ENCODE measurements at regions not wholly inside any gene's neighbourhood (a gene's known extent, or its start where the extent isn't known, plus 50 kb on each side); places are given as distances from the start of the nearest gene placed in this dataset.

DNA sequence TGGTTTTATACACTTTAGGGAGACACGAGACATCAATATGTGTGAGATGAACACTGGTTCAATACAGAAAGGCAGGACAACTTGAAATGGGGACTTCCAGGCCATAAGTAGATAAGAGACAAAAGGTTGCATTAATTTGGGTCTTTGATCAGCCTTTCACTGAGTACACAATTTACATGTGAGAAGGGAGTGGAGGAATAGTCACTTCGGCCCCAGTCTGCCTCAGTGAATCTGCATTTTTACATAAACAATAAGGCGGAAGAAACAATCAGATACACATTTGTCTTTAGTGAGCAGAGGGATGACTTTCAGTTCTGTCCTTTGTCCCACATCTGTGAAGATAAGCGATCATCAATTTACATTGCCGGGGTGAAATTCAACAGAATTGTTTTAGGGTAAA lies 104.3 kb upstream of the ARL4C start:
- intact Hi-C loops (cut with DNase I): no loop called here
- no peak for DNase-seq (ENCODE audit: missing footprints)
- ATAC-seq: no peak

DNA sequence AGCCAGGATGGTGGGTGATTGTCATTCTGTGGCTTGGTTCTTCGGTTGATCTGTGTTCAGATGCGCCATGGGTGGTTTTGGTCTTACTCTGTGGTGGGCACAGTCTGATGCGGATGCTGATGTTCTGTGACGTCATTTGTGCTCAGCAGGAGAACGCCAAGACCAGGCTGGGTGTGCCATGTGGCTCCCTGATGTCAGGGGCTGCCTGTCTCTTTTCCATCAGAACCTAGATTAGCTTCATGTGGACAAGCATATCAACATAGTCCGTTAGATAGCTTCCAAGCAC lies 100.6 kb upstream of the ARL4C start:
- intact Hi-C loops (cut with DNase I): no loop called here
- DNase-seq (ENCODE audit: missing footprints) (no peak), ATAC-seq (no peak)

DNA sequence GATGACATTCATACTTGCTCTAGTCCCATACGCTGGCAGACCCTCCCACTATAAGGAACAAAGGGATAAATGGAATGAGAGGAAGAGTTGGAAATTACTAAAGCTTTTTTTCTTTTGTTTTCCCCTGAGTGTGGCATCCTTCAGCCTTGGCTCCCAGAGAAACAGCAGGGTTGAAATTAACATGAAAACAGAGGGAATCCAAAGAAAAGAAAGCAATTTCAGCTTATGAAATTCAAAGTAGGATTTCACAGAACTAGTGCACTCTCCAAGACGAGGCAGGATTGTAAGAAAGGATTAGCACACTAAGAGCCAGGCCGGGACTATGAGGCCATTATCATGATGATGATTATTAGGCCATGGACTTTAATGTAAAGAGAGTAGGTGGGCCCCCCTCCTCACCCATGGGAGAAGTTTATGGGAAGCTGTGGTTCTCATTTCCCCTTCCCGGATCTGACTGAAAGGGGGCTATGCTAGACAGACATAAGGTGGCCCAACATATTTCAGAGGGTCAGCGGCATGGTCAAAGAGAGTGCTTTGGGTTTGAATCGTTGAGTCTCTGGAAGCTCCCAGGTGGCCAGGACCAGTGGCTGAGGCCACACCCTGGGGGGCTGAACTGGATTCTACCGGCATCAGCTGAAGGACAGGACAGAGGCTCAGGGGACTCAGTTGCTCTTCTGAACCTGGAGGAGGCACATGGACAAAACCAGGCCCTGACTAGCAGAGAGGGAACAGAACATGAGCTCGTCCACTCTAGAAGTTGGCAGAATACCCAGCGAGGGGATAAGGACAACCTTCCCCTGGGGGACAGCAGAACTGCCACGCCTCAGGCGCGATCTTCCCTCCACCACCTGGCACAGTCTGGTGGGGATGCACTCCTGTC lies 100.1 kb upstream of the ARL4C start:
- intact Hi-C loops (cut with DNase I): no loop called here
- DNase-seq (ENCODE audit: missing footprints) (no peak), ATAC-seq (no peak)

DNA sequence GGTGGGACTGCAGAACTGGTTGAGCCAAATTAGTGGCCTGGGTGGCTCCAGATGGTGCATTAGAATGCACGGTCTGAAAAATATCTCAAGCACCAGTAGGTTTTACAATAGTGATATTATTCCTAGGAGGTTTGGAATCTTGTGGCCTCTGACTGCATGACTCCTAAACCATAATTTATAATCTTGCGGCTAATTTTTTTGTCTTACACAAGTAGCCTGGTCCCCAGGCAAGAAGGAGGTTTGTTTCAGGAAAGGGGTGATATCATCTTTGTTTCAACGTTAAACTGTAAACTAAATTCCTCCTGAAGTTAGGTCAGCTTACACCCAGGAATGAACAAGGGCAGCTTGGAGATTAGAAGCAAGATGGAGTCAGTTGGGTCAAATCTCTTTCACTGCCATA lies 98.9 kb upstream of the ARL4C start:
- DNase-seq (ENCODE audit: missing footprints): no peak
- intact Hi-C loops (cut with DNase I): no loop called here
- no peak for ATAC-seq

DNA sequence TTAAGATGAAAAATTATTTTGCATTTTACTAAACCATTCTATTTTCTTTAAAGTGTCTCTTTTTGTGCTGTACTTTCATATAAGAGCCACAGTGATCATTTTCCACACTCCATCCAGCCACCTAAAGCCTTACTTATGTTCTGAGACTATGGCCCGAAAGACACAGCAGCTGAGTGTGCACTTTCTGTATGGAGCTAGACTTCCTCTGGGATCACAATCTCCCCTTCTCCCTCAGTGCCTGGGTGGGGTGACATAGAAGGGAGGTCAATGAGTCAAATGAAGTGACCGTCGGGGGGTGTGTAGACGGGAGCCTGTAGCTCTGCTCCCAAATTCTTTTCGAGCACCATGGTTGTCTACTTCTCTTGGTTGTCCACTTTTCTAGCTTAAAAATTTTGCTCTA lies 97.8 kb upstream of the ARL4C start:
- intact Hi-C loops (cut with DNase I): no loop called here
- no peak for ATAC-seq
- no peak for DNase-seq (ENCODE audit: missing footprints)

DNA sequence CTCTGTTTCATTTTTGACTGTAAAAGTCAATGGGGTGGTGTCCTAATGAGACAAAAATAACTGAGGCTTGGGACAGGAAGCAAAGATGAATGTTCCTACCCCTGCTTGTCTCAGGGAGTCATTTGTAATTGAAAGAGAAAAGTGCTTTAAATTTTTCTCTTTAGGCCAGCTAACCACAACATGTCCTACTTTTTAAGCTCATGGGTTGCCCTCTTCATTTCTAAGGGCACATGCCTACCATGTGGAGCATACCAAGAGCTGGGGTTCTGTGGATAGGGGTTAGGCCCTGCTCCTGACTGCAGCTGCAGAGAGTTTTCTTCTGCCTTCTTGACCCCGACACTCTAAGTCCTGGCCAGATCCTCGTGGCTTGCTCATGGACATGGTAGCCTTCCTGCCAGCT lies 96.8 kb upstream of the ARL4C start:
- DNase-seq (ENCODE audit: missing footprints) (no peak), ATAC-seq (no peak)
- intact Hi-C loops (cut with DNase I): no loop called here

DNA sequence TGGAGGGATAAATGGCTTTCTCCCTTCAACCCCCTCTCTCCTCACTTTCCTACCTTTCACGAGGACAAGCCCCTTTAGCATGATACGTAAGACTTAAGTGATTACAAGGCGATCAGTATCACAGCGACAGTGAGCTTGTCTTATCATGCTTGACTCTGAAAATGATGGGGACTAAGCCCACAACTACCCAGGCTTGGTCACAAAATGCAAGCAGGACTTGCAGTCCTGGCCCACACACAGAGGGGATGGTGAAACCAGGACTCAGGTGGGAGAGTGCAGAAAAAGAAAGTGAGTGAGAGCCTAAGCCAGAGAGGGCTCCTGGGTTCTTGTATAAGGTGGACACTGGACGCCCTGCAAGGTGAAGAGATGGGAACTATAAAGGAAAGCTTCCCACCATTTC lies 95.7 kb upstream of the ARL4C start:
- no peak for ATAC-seq
- no peak for DNase-seq (ENCODE audit: missing footprints)
- intact Hi-C loops (cut with DNase I): no loop called here

DNA sequence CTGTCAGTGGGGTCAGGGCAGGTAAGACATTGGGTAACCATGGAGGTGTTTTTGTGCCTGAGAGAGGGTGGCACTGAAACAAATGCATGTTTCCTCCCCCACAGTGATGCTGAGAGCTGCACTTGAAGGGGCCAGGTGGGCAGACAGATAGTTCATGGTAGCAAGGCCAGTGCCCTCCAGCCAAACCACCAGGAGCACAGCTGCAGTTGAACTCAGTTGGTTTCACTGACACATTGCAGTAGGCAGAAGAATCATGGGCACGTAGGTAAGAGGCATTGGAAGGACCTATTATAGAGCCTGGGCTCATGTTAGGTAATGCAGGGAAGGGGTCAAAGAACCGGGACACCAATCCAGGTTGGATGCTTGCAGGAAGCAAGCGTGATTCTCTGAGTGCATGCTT lies 93.2 kb upstream of the ARL4C start:
- DNase-seq (ENCODE audit: missing footprints): no peak
- intact Hi-C loops (cut with DNase I): no loop called here
- ATAC-seq: no peak

DNA sequence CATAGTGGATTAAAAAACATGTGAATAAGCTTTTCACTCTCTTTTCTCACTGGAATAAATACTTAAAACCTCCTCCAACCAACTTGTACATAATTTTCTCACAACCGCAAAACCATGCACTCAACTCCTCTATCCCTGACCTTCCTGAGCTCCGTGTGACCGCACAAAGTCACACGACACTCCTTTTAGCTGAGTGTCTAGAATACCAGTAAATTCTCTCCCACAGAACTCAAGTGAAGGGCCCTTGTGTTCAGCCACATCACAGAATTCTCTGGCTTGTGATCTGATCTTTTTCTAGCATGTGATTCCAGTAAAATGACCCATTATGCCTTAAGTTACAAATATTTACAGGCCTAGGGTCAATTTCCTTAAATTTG lies 91.2 kb upstream of the ARL4C start:
- ATAC-seq (no peak), DNase-seq (ENCODE audit: missing footprints) (no peak)
- intact Hi-C loops (cut with DNase I): no loop called here

DNA sequence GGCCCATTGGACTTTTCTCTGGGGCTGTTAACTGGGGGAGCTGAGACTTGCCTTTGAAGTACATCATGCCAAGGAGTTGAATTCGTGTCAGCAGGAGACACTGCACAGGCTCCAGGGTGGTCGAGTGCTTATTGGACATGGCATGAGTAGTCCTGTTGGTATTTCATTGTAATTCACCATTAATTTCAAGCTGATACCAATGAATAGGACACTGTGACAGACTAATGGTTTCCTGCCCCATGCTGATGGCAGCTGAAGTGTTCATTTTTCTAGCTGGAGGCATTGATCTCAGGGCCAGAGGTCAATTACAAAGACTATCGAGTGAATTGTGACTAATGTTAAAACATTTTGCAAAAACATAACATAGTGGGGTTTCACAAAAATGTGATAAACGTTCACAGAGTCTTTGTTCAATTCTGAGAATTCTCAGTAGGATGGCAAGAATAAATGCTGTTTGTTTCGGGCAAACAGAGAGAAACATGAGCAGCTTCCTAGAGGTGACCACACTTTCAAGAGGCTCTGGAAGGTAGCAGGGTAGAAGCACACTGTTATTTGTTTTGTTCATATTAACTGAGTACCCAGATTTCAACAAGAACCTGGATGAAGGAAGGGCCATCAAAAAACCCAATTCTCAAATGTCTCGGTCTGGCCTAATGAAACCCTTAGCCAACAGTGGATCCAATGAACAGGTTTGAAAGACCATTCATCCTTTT lies 90.6 kb upstream of the ARL4C start:
- DNase-seq (ENCODE audit: missing footprints): no peak
- ATAC-seq: no peak
- intact Hi-C loops (cut with DNase I): no loop called here

DNA sequence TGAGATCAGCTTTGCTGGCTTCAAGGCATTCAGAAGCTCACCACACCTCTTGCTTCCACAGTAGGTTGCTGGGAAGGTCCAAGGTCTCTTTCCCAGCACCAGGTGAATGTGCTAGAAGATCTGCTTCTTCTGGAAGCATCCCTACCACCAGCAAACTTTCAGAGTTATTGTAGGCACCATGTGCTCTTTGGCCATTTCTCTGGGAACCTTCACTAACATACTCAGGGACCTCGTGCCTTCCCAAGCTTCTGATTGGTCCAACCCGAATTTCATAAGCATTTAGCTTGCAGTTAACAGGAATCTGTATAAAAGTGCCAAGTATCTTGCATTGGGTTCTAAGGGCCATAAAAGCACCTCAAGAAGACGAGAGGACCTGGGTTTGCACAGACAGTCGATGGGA lies 86.5 kb upstream of the ARL4C start:
- ATAC-seq: no peak
- no peak for DNase-seq (ENCODE audit: missing footprints)
- intact Hi-C loops (cut with DNase I): no loop called here

DNA sequence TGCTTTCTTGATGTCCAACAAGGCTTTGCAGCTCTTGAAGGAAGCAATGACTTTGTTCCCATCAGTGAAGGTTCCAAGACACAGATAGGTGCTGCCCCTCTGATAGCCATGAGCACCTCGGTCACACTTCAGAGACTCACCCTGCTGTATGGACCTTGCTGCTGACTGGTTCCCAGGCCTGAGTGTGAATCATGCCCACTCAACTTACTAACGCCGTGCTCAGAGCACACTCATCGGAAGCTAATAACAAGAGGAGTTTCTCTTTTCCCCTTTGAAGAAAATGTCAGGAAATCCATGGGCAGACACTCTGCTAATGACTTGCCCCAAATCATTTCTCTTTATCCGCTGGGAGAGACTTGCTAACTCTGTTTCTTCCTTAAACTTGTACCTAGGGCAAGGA lies 83.8 kb upstream of the ARL4C start:
- intact Hi-C loops (cut with DNase I): no loop called here
- ATAC-seq: no peak
- DNase-seq (ENCODE audit: missing footprints): no peak

DNA sequence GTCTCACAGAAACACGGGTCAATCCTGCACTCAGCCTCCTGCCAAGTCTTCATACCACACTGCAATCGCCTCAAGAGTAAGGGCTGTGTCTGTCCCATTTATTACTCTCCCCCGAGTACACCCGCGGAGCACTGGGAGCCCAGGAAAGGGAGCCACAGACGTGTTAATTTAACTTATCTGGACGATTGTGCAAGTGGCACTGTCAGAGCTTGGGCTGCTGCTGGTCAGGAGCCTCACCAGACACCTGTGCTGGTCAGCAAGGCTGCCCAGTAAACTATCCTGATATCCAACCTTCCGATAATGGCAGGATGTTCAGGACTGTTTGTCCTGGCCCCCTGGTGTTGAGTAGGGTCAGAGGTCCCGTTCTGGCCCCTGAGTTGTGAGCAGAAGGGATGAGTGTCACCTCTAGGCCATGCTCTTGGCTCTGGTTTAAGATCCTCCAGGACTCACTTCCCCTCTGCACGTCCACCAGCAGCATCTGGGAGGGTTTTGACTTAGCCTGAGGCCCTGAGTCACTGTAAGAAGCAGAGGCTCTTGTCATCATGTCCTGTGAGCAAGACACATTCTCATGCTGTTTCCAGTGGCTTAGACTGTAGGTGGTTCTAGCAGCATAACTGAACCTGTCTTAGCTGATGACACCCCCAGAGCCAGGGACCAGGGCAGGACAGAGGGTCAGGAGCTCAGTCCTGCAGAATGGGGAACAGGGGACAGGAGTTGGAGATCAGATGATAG lies 82.5 kb upstream of the ARL4C start:
- ATAC-seq (no peak), DNase-seq (ENCODE audit: missing footprints) (no peak)
- intact Hi-C loops (cut with DNase I): no loop called here

DNA sequence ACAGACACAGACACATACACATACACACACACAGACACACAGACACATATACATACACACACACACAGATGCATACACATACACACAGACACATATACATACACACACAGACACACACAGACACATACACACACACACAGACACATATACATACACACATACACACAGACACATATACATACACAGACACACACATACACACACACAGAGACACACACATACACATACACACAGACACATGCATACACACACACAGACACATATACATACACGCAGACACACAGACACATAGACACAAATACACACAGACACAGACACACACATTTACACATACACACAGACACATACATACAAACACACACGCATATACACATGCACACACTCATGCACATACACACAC lies 81.5 kb upstream of the ARL4C start:
- DNase-seq (ENCODE audit: missing footprints): no peak
- intact Hi-C loops (cut with DNase I): no loop called here

DNA sequence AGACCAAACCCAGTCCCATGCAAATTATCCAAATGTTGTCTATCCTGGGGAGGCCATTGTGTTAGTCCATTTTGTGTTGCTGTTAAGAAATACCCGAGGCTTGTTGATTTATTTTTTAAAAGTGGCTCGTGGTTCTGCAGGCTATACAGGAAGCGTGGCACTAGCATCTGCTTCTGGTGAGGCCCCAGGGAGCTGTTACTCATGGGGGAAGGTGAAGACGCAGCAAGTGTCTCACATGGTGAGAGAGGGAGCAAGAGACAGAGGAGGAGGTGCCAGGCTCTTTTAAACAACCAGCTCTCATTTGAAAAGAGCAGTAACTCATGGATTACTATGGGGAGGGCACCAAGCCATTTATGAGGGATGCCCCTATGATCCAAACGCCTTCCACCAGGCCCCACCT lies 80.3 kb upstream of the ARL4C start:
- ATAC-seq: no peak
- intact Hi-C loops (cut with DNase I): no loop called here
- no peak for DNase-seq (ENCODE audit: missing footprints)

More for the DNA sequence above, 81.5 kb upstream of the ARL4C start:
- no peak for ATAC-seq

DNA sequence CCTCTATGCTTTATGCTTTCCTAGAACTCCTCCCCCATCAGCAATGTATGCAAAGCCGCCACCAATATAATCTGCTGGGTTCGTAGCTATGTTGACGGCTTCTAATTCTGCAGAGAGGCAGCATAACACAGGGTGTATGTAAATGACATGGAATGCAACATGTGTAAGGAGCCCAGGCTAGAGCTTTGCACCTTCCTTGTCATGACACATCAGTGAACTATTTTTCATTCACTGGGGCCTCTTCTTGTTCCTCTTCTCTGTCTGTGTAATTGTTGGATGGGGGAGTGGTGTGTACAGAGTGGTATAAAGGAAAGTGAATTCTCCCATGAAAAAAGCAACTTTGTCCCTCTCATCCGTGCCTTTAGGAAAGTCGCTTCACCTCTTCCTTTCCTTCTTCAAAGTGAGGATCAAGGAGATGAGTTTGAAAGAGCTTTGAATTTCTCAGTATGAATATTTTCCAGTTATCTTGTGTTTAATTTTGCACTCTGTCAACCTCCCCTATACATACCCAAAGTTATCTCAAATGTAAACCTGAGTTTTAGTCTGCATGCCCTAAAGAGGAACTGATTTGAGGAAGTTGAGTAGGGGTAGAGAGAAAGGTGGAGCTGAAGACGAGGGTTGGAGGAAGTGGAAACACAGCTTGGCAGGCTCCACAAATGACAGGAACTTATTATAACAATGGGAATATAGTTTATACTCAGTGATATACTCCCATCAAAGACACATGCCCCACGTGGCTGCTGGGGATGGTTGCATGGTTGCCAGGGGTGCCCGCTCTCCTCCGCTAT lies 74.9 kb upstream of the ARL4C start:
- DNase-seq (ENCODE audit: missing footprints) (no peak), ATAC-seq (no peak)
- intact Hi-C loops (cut with DNase I): no loop called here

DNA sequence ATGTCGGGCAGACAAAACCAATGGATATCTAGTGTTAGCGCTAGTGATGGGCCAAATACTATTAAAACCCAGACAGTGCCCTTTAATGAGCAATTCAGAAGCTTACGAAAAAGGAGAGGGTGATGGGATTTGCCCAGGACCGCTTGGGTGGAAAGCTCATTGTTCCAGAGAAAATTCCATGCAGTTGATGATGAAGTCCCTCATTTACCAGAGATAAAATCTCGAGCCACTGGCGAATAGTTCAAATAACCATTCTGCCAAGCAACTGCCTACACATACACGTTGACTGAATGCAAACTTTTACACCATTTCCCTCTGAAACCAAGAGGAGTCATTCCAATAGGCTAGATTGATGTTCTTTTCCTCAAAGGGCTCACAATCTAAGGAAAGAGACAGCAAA lies 73.6 kb upstream of the ARL4C start:
- DNase-seq (ENCODE audit: missing footprints): no peak
- no peak for ATAC-seq
- intact Hi-C loops (cut with DNase I): no loop called here

DNA sequence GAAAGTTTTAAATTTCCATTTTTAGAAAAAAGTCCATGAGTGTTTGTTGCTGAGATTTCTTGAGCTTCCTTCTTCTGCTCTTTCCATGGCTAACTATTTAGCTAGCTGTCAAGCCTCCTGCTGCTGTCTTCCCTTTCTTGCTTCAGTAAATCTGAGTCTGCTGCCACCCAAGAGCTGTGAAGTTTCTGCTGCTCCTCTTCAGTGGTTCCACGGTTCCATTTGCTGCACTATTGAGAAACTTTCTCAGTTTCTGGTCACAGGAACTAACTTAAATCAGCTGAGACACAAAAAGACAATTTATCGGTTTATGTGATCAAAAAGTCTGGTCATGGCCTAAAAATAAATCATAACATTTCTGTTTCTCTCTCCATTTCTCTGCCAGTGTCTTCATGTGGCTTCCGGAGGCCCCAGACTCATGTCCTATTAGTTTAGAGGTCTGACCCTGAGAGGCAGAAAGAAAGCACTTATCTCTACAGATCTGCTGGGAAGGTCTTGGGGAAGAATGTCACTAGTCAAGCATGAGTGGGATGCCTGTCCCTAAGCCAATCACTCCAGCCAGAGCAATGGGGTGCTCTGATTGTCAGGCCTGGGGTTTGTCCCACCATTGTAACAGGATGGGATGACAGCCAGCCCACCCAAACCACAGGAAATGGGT lies 73.0 kb upstream of the ARL4C start:
- DNase-seq (ENCODE audit: missing footprints) (no peak), ATAC-seq (no peak)
- intact Hi-C loops (cut with DNase I): no loop called here

DNA sequence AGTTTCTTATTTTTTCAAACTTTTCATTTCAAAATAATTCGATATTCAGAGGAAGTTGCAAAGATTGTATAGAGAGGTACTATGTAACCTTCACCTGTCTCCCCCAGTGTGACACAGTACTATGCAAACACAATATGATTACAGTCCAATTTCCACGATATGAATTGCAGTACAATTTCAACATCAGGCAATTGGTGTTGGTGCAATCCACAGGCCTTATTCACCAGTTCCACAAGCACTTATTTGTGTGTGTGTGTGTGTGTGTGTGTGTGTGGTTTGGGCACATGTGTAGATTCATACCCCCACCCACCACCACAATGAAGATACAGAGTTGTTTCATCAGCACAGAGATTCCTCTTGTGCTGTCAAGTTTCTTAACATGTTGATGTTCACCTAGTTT lies 69.7 kb upstream of the ARL4C start:
- no peak for DNase-seq (ENCODE audit: missing footprints)
- ATAC-seq: no peak
- intact Hi-C loops (cut with DNase I): no loop called here

Measured in Right ventricle myocardium inferior (tissue), 1 donor.